HG03039 (cell line): ENCODE measurements at regions not wholly inside any gene's neighbourhood (a gene's known extent, or its start where the extent isn't known, plus 50 kb on each side); places are given as distances from the start of the nearest gene placed in this dataset.

Experiments
- ATAC-seq: cut with Tn5 transposase; IDR thresholded peaks from one replicate; pipeline ENCODE4 v1.9.1; 2021; ENCODE audit warnings: mild to moderate bottlenecking, moderate library complexity; ENCODE audit not compliant: unreplicated experiment

DNA sequence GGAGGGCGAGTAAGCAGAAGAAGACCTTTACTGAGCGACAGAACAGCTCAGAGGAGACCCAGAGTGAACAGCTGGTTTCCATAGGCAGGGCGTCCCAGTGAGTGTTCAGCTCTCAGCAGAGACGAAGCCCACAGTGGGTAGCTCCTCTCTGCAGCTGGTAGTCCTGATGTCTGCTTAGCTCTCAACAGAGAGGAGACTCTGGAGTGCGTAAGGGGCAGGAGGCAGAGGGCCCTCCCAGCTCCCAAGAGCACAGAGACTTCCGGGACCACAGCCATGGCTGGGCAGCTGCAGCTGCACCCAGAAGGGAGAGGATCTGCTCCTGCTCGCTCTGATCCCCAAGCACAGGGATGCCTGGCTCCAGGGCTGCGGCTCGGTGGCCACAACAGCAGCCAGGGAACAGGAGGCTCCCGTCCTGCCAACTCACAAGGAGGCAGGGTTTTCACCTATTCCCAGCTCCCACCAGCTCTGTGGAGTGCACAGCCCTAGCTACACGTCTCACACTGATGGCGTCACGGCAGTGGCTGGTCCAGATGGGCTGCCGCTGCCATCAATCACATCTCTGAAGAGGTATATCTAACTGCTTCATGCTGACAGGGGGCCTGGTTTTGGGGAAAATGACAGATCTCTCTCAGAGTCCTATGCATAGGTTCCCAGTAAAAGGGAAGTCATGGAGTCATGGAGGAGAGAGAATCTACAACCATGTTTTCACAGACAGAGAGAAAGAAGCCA, 2660.1 kb upstream of the PCDH20 start:
- ATAC-seq, result no peak

DNA sequence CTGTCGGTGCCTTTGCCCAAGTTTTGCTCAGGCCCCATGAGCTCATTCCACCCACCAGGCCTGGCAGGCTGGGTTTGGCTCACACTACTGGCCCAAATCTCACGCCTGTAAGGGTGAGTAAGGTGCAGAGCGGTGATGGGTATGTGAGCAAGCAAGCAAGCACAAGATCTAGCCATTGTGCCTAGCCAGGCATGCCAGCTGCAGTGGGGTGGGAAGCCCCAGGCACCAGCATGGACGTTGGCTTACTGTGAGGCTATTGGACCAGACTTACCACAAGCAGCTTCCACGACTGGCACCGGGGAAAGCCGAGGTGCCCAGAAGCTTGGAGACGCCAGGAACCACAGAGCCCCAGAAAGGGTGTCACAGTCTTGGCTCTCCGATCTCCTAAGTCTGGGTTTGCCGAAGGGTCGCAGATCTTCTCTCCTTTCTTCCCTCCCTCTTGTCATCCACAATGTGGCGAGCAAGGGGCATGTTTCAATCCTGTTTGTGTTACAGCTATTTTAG, 2659.4 kb upstream of the PCDH20 start:
- ATAC-seq, result no peak

DNA sequence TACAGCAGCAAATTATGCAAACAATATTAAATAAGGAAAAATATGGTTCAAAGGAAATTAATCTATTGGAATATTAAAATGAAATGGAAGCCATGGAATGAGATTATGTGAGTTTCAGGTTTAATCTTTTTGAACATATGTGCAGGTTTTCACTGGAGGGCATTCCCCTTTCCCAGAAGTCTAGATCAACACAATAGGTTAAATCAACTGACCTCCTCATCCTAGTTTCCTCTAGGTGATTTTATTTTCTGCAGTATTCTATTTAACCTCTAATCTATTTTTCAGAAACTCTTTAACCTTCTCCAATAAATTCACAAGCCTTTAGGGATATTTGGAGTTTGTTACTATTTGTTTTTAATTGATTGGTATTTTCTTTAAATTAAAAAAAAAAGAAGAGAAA, 2657.6 kb upstream of the PCDH20 start:
- ATAC-seq, result no peak

GRCh38 chr13:64071352-64071751, 2655.7 kb upstream of the PCDH20 start:
- no peak for ATAC-seq

DNA sequence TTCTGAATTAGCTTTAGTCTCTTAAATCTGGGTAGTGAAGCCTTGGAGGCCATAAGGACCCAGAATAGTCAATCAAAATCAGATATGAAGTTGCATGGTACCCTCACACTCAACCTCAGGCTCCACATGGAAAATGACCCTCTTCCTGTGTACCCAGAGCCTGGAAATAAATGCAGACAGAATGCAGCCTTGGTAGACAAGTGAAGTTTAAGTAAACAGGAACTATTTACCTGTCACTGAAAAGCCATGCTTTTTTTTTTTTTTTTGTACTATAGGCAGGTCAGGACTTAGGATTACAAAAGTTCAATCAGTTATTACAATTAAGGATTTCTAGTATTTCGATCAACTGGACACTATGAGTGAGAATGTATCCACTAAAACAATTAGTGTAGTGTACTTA, 2654.2 kb upstream of the PCDH20 start:
- ATAC-seq, result no peak

GRCh38 chr13:64066711-64067110, 2651.1 kb upstream of the PCDH20 start:
- ATAC-seq, result no peak

DNA sequence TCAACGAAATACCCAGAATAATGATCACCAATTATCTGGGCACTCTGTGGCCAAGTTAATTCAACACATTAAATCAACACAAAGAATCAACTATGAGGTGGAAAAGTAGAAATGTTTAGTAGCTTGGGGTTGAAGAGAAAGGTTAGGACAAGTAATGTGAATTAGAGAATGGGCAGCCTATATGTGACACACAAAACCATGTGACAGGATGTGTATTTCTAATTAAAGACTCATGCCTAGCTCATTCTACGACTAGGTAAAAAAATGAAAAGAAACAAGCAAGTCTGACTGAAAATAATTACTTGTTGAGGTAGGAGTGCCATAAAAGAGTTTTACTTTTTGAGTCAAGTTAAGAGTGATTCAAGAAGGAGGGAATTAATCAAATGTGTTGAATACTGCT, 2646.0 kb upstream of the PCDH20 start:
- ATAC-seq, result no peak

DNA sequence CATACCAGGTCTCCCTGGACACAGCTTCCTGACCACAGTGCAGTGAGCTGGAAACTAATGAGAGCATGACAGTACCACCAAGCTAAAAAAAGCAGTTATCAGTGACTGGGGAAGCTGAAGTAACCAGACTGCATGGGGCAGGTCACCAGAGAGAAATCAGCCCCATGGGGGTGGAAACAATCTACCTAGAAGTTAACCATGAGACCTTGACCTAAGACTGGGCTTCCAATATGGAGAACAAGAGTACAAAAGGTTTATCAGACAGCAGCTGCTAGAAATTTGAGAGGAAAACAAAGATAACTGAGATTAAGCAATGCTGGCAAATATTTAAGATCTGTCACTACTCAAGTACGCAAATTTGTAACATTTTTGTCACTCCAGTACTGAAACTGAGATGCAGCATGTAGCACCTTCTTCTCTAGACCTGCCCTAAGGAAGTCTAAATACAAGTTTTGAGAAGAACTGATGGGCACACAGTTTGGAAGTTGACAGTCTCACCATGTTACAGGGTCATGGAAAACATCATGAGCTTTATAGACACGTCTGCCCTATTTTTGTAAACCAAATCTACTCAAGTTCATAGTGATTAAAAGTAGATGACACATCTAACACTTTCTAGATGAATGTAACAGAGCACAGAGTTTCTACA, 2641.8 kb upstream of the PCDH20 start:
- ATAC-seq, result no peak

DNA sequence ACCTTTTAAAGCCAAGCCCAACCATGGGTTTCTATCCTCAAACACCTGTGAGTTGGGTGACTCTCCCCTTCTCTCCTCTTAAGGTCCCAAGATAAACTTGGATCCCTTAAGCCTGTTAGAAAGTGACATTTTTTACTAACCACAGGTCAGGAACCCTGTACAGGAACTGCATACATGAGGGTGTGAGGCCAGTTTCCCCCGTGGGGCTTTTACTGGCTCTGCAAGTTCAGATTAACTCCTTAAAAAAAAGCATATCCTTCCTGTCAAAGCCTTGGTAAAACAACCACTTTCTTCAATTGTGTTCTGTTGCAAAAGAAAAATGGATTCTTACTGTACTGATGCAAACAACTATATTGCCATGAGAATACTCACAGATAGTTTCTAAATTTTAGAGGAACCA, 2638.7 kb upstream of the PCDH20 start:
- ATAC-seq, result no peak

DNA sequence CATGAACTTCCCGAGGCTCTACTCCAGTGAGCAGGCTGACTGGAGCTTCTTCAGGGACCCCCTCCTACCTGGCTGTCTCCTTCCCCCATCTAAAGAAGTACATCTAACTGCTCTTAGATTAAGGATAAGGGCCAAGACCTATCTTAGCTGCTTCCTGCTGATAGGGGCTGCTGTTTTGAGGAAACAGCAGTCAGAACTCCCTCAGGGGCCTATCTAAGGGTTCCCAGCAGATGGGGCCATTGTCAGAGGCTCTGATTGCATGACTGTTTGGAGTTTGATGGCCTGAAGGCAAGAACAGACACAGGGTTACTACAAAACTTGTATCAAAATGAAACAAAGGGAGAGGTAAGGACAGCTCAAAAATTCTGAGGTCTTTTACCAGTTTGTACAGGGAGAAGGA, 2636.9 kb upstream of the PCDH20 start:
- no peak for ATAC-seq

GRCh38 chr13:64051278-64051677, 2635.6 kb upstream of the PCDH20 start:
- ATAC-seq, result no peak

DNA sequence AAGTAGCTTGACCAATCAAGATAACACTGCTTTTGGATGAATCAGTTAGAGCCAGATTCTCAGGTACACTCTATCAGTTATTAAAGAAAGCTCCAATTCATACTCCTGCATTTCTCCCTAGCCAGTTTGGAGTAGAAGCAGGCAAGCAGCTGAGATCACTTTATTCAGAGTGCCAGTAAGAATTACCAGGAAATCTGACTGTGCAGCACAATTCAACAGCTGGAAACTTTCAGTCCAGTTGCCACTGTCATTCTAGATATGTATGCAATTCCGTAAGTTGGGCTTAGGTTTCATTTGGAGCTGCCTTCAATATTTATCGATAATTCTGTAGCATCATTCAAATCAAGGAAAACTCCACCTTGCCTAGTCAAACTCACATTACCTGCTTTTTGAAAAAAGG, 2625.6 kb upstream of the PCDH20 start:
- no peak for ATAC-seq

DNA sequence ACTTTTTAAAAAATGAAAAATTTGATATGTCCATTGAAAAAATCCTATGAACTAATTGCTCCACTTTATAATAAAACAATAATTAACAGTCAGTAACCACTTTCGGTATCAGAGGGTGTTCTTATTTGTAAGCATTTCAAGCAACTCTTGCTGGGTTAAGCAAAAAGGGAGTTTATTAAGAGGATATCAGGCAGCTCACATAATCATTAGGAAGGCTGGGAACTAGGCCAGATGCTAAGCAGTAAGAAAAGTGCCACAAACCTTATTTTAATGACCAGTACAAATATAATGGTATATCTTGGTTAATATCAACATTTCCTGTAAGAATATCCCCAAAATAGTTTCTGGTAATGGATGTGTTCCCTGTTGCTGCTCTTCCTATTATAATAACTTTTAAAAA, 2618.3 kb upstream of the PCDH20 start:
- ATAC-seq, result no peak

DNA sequence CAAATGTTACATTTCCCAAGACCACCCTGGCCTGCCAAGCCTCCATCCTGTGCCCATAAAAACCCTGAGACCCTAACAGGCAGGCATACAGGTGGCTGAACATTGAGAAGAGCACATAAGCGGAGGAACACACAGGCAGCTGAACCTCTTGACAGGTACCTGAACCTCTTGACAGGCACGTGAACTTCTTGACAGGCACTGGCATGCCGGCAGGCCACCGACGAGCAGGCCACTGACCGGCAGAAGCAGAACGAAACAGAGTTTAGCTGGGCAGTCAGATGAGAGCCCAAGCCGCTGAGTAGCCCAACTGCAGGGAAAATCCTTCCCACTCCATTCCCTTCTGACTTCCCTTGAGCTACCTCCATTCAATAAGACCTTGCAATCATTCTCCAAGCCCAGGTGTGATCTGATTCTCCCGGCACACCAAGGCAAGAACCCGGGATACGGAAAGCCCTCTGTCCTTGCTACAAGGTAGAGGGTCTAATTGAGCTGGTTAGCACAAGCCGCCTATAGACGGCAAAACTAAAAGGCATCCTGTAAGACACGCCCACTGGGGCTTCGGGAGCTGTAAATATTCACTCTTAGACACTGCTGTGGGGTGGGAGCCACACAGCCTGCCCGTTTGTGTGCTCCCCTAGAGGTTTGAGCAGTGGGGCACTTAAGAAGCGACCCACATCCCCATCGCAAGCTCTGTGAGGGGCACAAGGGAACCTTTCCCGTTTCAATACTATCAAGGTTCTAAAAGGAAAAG, 2613.9 kb upstream of the PCDH20 start:
- ATAC-seq, result no peak

- no peak for ATAC-seq
Measured at GRCh38 chr13:64028551-64028950, 2612.9 kb upstream of the PCDH20 start.

DNA sequence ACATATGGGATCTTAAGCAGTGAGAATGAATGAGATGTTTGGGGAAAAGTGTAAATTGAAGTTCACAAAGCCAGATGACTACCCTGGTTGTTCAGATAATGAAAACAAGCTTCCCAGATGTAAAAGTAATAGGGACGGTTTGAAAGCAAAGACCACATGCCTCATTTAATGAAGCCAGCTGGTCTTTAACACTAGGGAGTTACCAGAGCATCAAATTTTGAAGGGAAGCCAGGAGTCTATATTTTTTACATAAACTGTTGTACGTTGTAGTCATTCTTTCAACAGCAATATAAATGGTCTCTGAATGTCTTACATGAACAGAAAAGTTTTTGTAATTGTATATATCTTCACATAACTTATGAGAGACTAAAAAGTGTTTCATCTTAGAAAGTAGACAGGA, 2604.5 kb upstream of the PCDH20 start:
- no peak for ATAC-seq

GRCh38 chr13:64007339-64007738, 2591.7 kb upstream of the PCDH20 start:
- no peak for ATAC-seq

- ATAC-seq, result no peak
Measured at GRCh38 chr13:64000321-64000720, 2584.7 kb upstream of the PCDH20 start.

GRCh38 chr13:63999614-64000305, 2584.1 kb upstream of the PCDH20 start:
- no peak for ATAC-seq

- no peak for ATAC-seq
Measured at GRCh38 chr13:63983366-63983765, 2567.7 kb upstream of the PCDH20 start.

- ATAC-seq, result no peak
Measured at GRCh38 chr13:63979951-63980350, 2564.3 kb upstream of the PCDH20 start.
